H1 (cell line): ENCODE measurements at regions not wholly inside any gene's neighbourhood (a gene's known extent, or its start where the extent isn't known, plus 50 kb on each side); places are given as distances from the start of the nearest gene placed in this dataset.

ENCODE experiments used
- CTCF ChIA-PET: fragments of 300-600 bp; sonication (Branson Sonifier 250); formaldehyde crosslinking; loops from one replicate; lab custom pipeline; 2021; ENCODE audit not compliant: partially characterized antibody; lab: Charles Lee
- POLR2A ChIA-PET: fragments of 300-600 bp; sonication (Branson Sonifier 250); formaldehyde crosslinking; loops from one replicate; lab custom pipeline; 2021; ENCODE audit warnings: inconsistent platforms; ENCODE audit not compliant: partially characterized antibody; lab: Charles Lee
- DNase-seq, 2 experiments: peaks; one replicate each; pipeline versions ENCODE4 v3.0.0 to v3.0.0-alpha.2; 2010 to 2022; ENCODE audit warnings: low spot score in 2 of 2, low read depth in 1 of 2, mixed read lengths in 1 of 2
- FAIRE-seq: peaks from 2 replicates; lab custom pipeline; 2011; peaks lifted over from hg19 to GRCh38; lab: Jason Lieb, UNC
- H2AFZ ChIP-seq: 2 replicates; pipeline ENCODE4 v1.8.1; 2012; ENCODE audit warnings: low read length, inconsistent platforms
- H2AK5ac ChIP-seq: 2 replicates; pipeline ENCODE4 v1.6.1; 2013; ENCODE audit warnings: low read depth, low read length
- H2BK120ac ChIP-seq: replicated peaks from 2 replicates; pipeline ENCODE3; 2013; ENCODE audit warnings: low read depth, low read length, inconsistent platforms
- H2BK12ac ChIP-seq: 2 replicates; pipeline ENCODE4 v1.6.1; 2013; ENCODE audit warnings: low read depth, low read length
- H2BK15ac ChIP-seq: 2 replicates; pipeline ENCODE4 v1.6.1; 2013; ENCODE audit warnings: low read length
- H2BK20ac ChIP-seq: 2 replicates; pipeline ENCODE4 v1.6.1; 2013; ENCODE audit warnings: low read length
- H2BK5ac ChIP-seq: 2 replicates; pipeline ENCODE4 v1.6.1; 2013; ENCODE audit warnings: low read depth, low read length
- H3K14ac ChIP-seq: 2 replicates; pipeline ENCODE4 v1.6.1; 2013; ENCODE audit warnings: inconsistent platforms; ENCODE audit not compliant: insufficient read length
- H3K18ac ChIP-seq: 2 replicates; pipeline ENCODE4 v1.6.1; 2013; ENCODE audit warnings: low read length; ENCODE audit errors: extremely low read depth
- H3K23ac ChIP-seq: 2 replicates; pipeline ENCODE4 v1.6.1; 2013; ENCODE audit warnings: inconsistent platforms; ENCODE audit not compliant: insufficient read length
- H3K23me2 ChIP-seq: 2 replicates; pipeline ENCODE4 v1.6.1; 2013; ENCODE audit warnings: low read depth, low read length
- H3K27ac ChIP-seq: 2 replicates; pipeline ENCODE4 v1.6.1; 2011; ENCODE audit warnings: low read depth, low read length, inconsistent platforms
- H3K27me3 ChIP-seq, 4 experiments: replicated peaks in 1 of 4; 1 replicate in 1 of 4; 2 replicates in 3 of 4; pipeline versions ENCODE4 v1.6.1 to v1.8.1; 2011 to 2013; ENCODE audit warnings: low read length in 3 of 4, mild to moderate bottlenecking in 3 of 4, inconsistent platforms in 2 of 4, mixed read lengths in 2 of 4, moderate library complexity in 1 of 4; ENCODE audit not compliant: control insufficient read depth in 3 of 4, insufficient read depth in 3 of 4; ENCODE audit errors: extremely low read depth in 1 of 4
- H3K36me3 ChIP-seq, 4 experiments: 2 replicates each; pipeline versions ENCODE4 v1.6.1 to v1.8.1; 2011 to 2013; ENCODE audit warnings: mild to moderate bottlenecking in 4 of 4, low read length in 3 of 4, moderate library complexity in 2 of 4, control low read depth in 1 of 4, inconsistent platforms in 1 of 4; ENCODE audit not compliant: insufficient read depth in 4 of 4, control insufficient read depth in 2 of 4
- H3K4ac ChIP-seq: replicated peaks from 2 replicates; pipeline ENCODE3; 2013; ENCODE audit warnings: low read length, low read depth, mixed read lengths, inconsistent platforms; ENCODE audit not compliant: insufficient read length
- H3K4me1 ChIP-seq, 4 experiments: replicated peaks in 1 of 4; 1 replicate in 1 of 4; 2 replicates in 3 of 4; pipeline versions ENCODE4 v1.6.1 to v1.8.1; 2011 to 2013; ENCODE audit warnings: low read length in 3 of 4, inconsistent platforms in 2 of 4, mixed read lengths in 1 of 4; ENCODE audit not compliant: insufficient read depth in 4 of 4, control insufficient read depth in 3 of 4
- H3K4me2 ChIP-seq, 2 experiments: 2 replicates each; pipeline versions ENCODE4 v1.6.1 to v1.8.1; 2011 to 2013; ENCODE audit warnings: low read depth in 2 of 2, low read length in 2 of 2, control low read depth in 1 of 2, inconsistent platforms in 1 of 2, mild to moderate bottlenecking in 1 of 2; ENCODE audit not compliant: insufficient read depth in 1 of 2
- H3K4me3 ChIP-seq, 4 experiments: fragments of 200-600, 300-600 bp in 1 of 4; sonication (generic), shearing (Covaris generic), sonication (Bioruptor Twin) in 1 of 4; 2 replicates each; pipeline versions ENCODE4 v1.5.1 to v1.8.1; 2011 to 2016; ENCODE audit warnings: low read length in 4 of 4, low read depth in 3 of 4, control low read depth in 2 of 4, inconsistent platforms in 2 of 4, mild to moderate bottlenecking in 2 of 4, mixed read lengths in 1 of 4, moderate library complexity in 1 of 4; ENCODE audit not compliant: insufficient read depth in 2 of 4; ENCODE audit errors: extremely low read depth in 1 of 4
- H3K56ac ChIP-seq: replicated peaks from 2 replicates; pipeline ENCODE3; 2013; ENCODE audit warnings: low read depth, mild to moderate bottlenecking, mixed read lengths, low read length, inconsistent platforms; ENCODE audit not compliant: insufficient read length
- H3K79me1 ChIP-seq: 2 replicates; pipeline ENCODE4 v1.6.1; 2013; ENCODE audit warnings: low read depth, low read length, control low read depth
- H3K79me2 ChIP-seq, 2 experiments: 2 replicates each; pipeline versions ENCODE4 v1.6.1 to v1.8.1; 2012 to 2013; ENCODE audit warnings: low read length in 2 of 2, mild to moderate bottlenecking in 2 of 2, inconsistent platforms in 1 of 2; ENCODE audit not compliant: insufficient read depth in 2 of 2, control insufficient read depth in 1 of 2
- H3K9ac ChIP-seq, 4 experiments: replicated peaks in 1 of 4; 1 replicate in 1 of 4; 2 replicates in 3 of 4; pipeline versions ENCODE4 v1.6.1 to v1.8.1; 2011 to 2013; ENCODE audit warnings: low read depth in 3 of 4, low read length in 3 of 4, control low read depth in 2 of 4, mild to moderate bottlenecking in 2 of 4, moderate library complexity in 2 of 4, inconsistent platforms in 1 of 4; ENCODE audit errors: extremely low read depth in 1 of 4
- H3K9me3 ChIP-seq, 2 experiments: 2 replicates each; pipeline versions ENCODE4 v1.6.1 to v1.8.1; 2012 to 2013; ENCODE audit warnings: mild to moderate bottlenecking in 2 of 2, moderate library complexity in 2 of 2, control low read depth in 1 of 2, inconsistent platforms in 1 of 2, low read depth in 1 of 2, low read length in 1 of 2, mixed read lengths in 1 of 2; ENCODE audit not compliant: insufficient read depth in 2 of 2
- H4K20me1 ChIP-seq, 2 experiments: replicated peaks in 1 of 2; 2 replicates each; pipeline versions ENCODE3 to v1.8.1; 2011 to 2013; ENCODE audit warnings: inconsistent platforms in 2 of 2, low read length in 2 of 2, mild to moderate bottlenecking in 1 of 2; ENCODE audit not compliant: insufficient read depth in 2 of 2, control insufficient read depth in 1 of 2
- H4K5ac ChIP-seq: 2 replicates; pipeline ENCODE4 v1.6.1; 2013; ENCODE audit warnings: low read length, low read depth, mixed read lengths, inconsistent platforms; ENCODE audit not compliant: insufficient read length
- H4K8ac ChIP-seq: 2 replicates; pipeline ENCODE4 v1.8.0; 2013; ENCODE audit warnings: mild to moderate bottlenecking, moderate library complexity, low read length, inconsistent platforms; ENCODE audit not compliant: insufficient read depth; ENCODE audit errors: extremely low read depth
- H4K91ac ChIP-seq: replicated peaks from 2 replicates; pipeline ENCODE3; 2013; ENCODE audit warnings: low read length, mixed read lengths, inconsistent platforms; ENCODE audit not compliant: insufficient read length
- ASH2L ChIP-seq: fragments of 200-600, 300-600 bp; sonication (generic); IDR thresholded peaks from one replicate; pipeline ENCODE4 v1.7.1; 2017; ENCODE audit warnings: low read length
- CBX5 ChIP-seq: fragments of 300-800, 300-1000 bp; sonication (generic); IDR thresholded peaks from 2 replicates; pipeline ENCODE4 v1.7.1; 2016; ENCODE audit warnings: antibody characterized with exemption, low read length, low read depth
- CHD2 ChIP-seq: IDR thresholded peaks from 2 replicates; pipeline ENCODE4 v1.6.1; 2012; ENCODE audit warnings: low read length, improper control_type of control experiment
- RFX5 ChIP-seq: IDR thresholded peaks from 2 replicates; pipeline ENCODE4 v1.6.1; 2011; ENCODE audit warnings: low read depth, low read length, improper control_type of control experiment, borderline replicate concordance
- SIRT6 ChIP-seq: IDR thresholded peaks from one replicate; pipeline ENCODE4 v1.7.1; 2012; ENCODE audit warnings: low read length, inconsistent platforms
- SRF ChIP-seq: IDR thresholded peaks from 2 replicates; pipeline ENCODE4 v1.6.1; 2011; ENCODE audit warnings: mild to moderate bottlenecking, low read depth, low read length, moderate library complexity
- TAF7 ChIP-seq: optimal IDR thresholded peaks from 2 replicates; pipeline ENCODE3; 2011; ENCODE audit warnings: low read depth, mild to moderate bottlenecking, inconsistent platforms, low read length, moderate library complexity, borderline replicate concordance
- TBP ChIP-seq: IDR thresholded peaks from 2 replicates; pipeline ENCODE4 v1.6.1; 2011; ENCODE audit warnings: low read depth, low read length, improper control_type of control experiment
- USF2 ChIP-seq: IDR thresholded peaks from 2 replicates; pipeline ENCODE4 v1.6.1; 2011; ENCODE audit warnings: low read length, improper control_type of control experiment
- ZNF274 ChIP-seq: IDR thresholded peaks from 2 replicates; pipeline ENCODE4 v1.7.0; 2012; ENCODE audit warnings: low read length, borderline replicate concordance; ENCODE audit errors: extremely low read depth
- WGBS, 2 experiments: shearing (Covaris generic) in 1 of 2; methylation state at CpG; one replicate each; pipeline versions ENCODE4 v1.1.6 to v1.1.7; 2013 to 2015; ENCODE audit warnings: low lambda C conversion rate in 2 of 2, mixed read lengths in 2 of 2, inconsistent platforms in 1 of 2, low coverage in 1 of 2, missing lambda C conversion rate in 1 of 2; ENCODE audit not compliant: insufficient replicate concordance in 2 of 2, insufficient coverage in 1 of 2, insufficient read length in 1 of 2; ENCODE audit errors: extremely low coverage in 1 of 2, missing lambda C conversion rate in 1 of 2; 5-methylcytosine and 5-hydroxymethylcytosine counted together

GRCh38 chr1:5120559-5120958 lies 466.1 kb downstream of the AJAP1 start:
- 0 out of 7 replicates have a peak, but pooled peaks cover 0 to 2% (median 0%) of the 10 kb centered on the region in 4 experiments for H3K27me3 ChIP-seq
- no peak overlapping the region for H3K4me3 ChIP-seq
- no peak overlapping the region for H2AFZ ChIP-seq
- H2BK5ac ChIP-seq: no peak overlapping the region; the same call in 1 of the 2 replicates
- H3K4me2 ChIP-seq: no peak overlapping the region; a peak in 1 of 4 replicates
- no peak for TF ChIP-seq USF2
- no peak for TF ChIP-seq SIRT6
- TF ChIP-seq TAF7: no peak
- TF ChIP-seq ASH2L: no peak
- no peak for TF ChIP-seq SRF
- TF ChIP-seq ZNF274: no peak
- TF ChIP-seq TBP: no peak
- no peak for TF ChIP-seq RFX5
- TF ChIP-seq CHD2: no peak
- no peak for TF ChIP-seq CBX5
- H3K9me3 ChIP-seq: no peaks in the 10 kb centered on the region
- no peak overlapping the region for H3K14ac ChIP-seq
- no peak overlapping the region for H4K8ac ChIP-seq
- no peak overlapping the region for H4K5ac ChIP-seq
- no peak overlapping the region for H2BK15ac ChIP-seq
- ChIA-PET CTCF (interaction anchor here (0.6 to 1.0 kb wide), 4 partner anchors 8 to 463 kb away, joined by 3 to 5 read pairs (median 3); no protein-coding TSS in a partner anchor), POLR2A (no interaction called here)
- 88 to 100% methylated on average over 1 of the region's 1 CpG for WGBS, 2 experiments
- H3K79me2 ChIP-seq: no peaks in the 10 kb centered on the region
- peaks cover 1 to 11% (median 6%) of the 10 kb centered on the region in 4 experiments; a peak in 4 of 7 replicates for H3K4me1 ChIP-seq
- no peak overlapping the region for H3K9ac ChIP-seq
- H3K23me2 ChIP-seq: peaks cover 6% of the 10 kb centered on the region; the same call in 1 of the 2 replicates
- H4K91ac ChIP-seq: peak overlapping the region; percentile 2
- H3K18ac ChIP-seq: no peak overlapping the region; the same call in 1 of the 2 replicates
- FAIRE-seq: no peak
- no peaks in the 10 kb centered on the region for H3K79me1 ChIP-seq
- H2BK20ac ChIP-seq: peak overlapping the region; percentile 94
- H2BK12ac ChIP-seq: peak overlapping the region; percentile 68; the same call in 1 of the 2 replicates
- no peaks in the 10 kb centered on the region for H3K36me3 ChIP-seq
- H3K4ac ChIP-seq: peak overlapping the region; percentile 35
- no peak overlapping the region for H3K23ac ChIP-seq
- H2BK120ac ChIP-seq: no peak overlapping the region
- H3K56ac ChIP-seq: peak overlapping the region; percentile 91
- no peak for DNase-seq
- H4K20me1 ChIP-seq: no peaks in the 10 kb centered on the region
- H3K27ac ChIP-seq: no peak overlapping the region
- H2AK5ac ChIP-seq: peak overlapping the region; percentile 53; the same call in 1 of the 2 replicates
